CD14-positive monocyte (primary cell): ENCODE measurements at regions not wholly inside any gene's neighbourhood (a gene's known extent, or its start where the extent isn't known, plus 50 kb on each side); places are given as distances from the start of the nearest gene placed in this dataset.

Experiments
- DNase-seq, 3 donors: peaks; one replicate each; pipeline ENCODE4 v3.0.0-alpha.2; 2011 to 2022
- H2AFZ ChIP-seq: 2 replicates; pipeline ENCODE4 v1.6.0; 2012; ENCODE audit warnings: mild to moderate bottlenecking, low read depth, low read length, inconsistent platforms; ENCODE audit not compliant: insufficient read depth, poor library complexity, severe bottlenecking
- H3K27ac ChIP-seq, 2 donors: 1 replicate in 1 of 2; 2 replicates in 1 of 2; pipeline ENCODE4 v1.5.1; 2012 to 2013; ENCODE audit warnings: low read length in 2 of 2, control low read depth in 1 of 2, inconsistent platforms in 1 of 2, low read depth in 1 of 2, mild to moderate bottlenecking in 1 of 2
- H3K27me3 ChIP-seq, 2 donors: one replicate each; pipeline versions ENCODE4 v1.6.0 to v1.6.1; 2011 to 2013; ENCODE audit warnings: low read length in 2 of 2; ENCODE audit not compliant: control insufficient read depth in 2 of 2, insufficient read depth in 2 of 2
- H3K36me3 ChIP-seq, 2 donors: replicated peaks in 1 of 2; 1 replicate in 1 of 2; 2 replicates in 1 of 2; pipeline versions ENCODE4 v1.5.1 to v1.6.1; 2012 to 2013; ENCODE audit warnings: low read length in 2 of 2, control low read depth in 1 of 2, inconsistent platforms in 1 of 2, mild to moderate bottlenecking in 1 of 2; ENCODE audit not compliant: insufficient read depth in 2 of 2, control insufficient read depth in 1 of 2
- H3K4me1 ChIP-seq, 2 donors: 1 replicate in 1 of 2; 2 replicates in 1 of 2; pipeline versions ENCODE4 v1.5.1 to v1.6.1; 2012 to 2013; ENCODE audit warnings: low read length in 2 of 2, control low read depth in 1 of 2, inconsistent platforms in 1 of 2, mild to moderate bottlenecking in 1 of 2, moderate library complexity in 1 of 2; ENCODE audit not compliant: insufficient read depth in 2 of 2, control insufficient read depth in 1 of 2
- H3K4me2 ChIP-seq: replicated peaks from 2 replicates; pipeline ENCODE3; 2012; ENCODE audit warnings: low read length, moderate library complexity, mild to moderate bottlenecking; ENCODE audit not compliant: poor library complexity, severe bottlenecking; ENCODE audit errors: extremely low read depth
- H3K4me3 ChIP-seq, 3 experiments: fragments of 200-600 bp in 1 of 3; sonication (generic) in 1 of 3; replicated peaks in 1 of 3; 1 replicate in 2 of 3; 2 replicates in 1 of 3; pipeline ENCODE4 v1.5.1; 2011 to 2013; ENCODE audit warnings: low read length in 3 of 3, mild to moderate bottlenecking in 3 of 3, control low read depth in 2 of 3, low read depth in 2 of 3, inconsistent platforms in 1 of 3, moderate library complexity in 1 of 3
- H3K79me2 ChIP-seq: 2 replicates; pipeline ENCODE4 v1.6.0; 2012; ENCODE audit warnings: mild to moderate bottlenecking, control low read depth, inconsistent platforms, low read length, moderate library complexity; ENCODE audit not compliant: insufficient read depth
- H3K9ac ChIP-seq: 2 replicates; pipeline ENCODE4 v1.6.0; 2017; ENCODE audit warnings: low read length, mild to moderate bottlenecking; ENCODE audit not compliant: insufficient read depth, poor library complexity, severe bottlenecking
- H3K9me3 ChIP-seq, 2 donors: replicated peaks in 1 of 2; 1 replicate in 1 of 2; 2 replicates in 1 of 2; pipeline versions ENCODE4 v1.5.1 to v1.6.1; 2012 to 2013; ENCODE audit warnings: low read length in 2 of 2, control low read depth in 1 of 2; ENCODE audit not compliant: control insufficient read depth in 1 of 2, insufficient read depth in 1 of 2
- H4K20me1 ChIP-seq: 2 replicates; pipeline ENCODE4 v1.6.0; 2012; ENCODE audit warnings: mild to moderate bottlenecking, low read length, control low read depth, moderate library complexity; ENCODE audit not compliant: insufficient read depth
- H3K27ac Mint-ChIP-seq, 7 donors: one replicate each; pipeline ENCODE4 v1.8.0; 2020; ENCODE audit warnings: mild to moderate bottlenecking in 7 of 7, mixed read lengths in 7 of 7, moderate library complexity in 6 of 7, inconsistent platforms in 2 of 7
- H3K27me3 Mint-ChIP-seq, 3 donors: one replicate each; pipeline ENCODE4 v1.8.0; 2021 to 2022; ENCODE audit warnings: low read depth in 3 of 3, mild to moderate bottlenecking in 3 of 3, mixed read lengths in 3 of 3, moderate library complexity in 3 of 3, inconsistent platforms in 1 of 3
- H3K36me3 Mint-ChIP-seq, 2 donors: one replicate each; pipeline ENCODE4 v1.8.0; 2020; ENCODE audit warnings: mixed read lengths in 2 of 2, inconsistent platforms in 1 of 2, mild to moderate bottlenecking in 1 of 2
- H3K4me1 Mint-ChIP-seq: one replicate; pipeline ENCODE4 v1.8.0; 2020; ENCODE audit warnings: mild to moderate bottlenecking, mixed read lengths
- H3K4me3 Mint-ChIP-seq, 2 donors: one replicate each; pipeline ENCODE4 v1.8.0; 2020; ENCODE audit warnings: mild to moderate bottlenecking in 2 of 2, mixed read lengths in 2 of 2, moderate library complexity in 1 of 2
- H3K9me3 Mint-ChIP-seq, 7 donors: one replicate each; pipeline ENCODE4 v1.8.0; 2020 to 2022; ENCODE audit warnings: mixed read lengths in 7 of 7, mild to moderate bottlenecking in 6 of 7, moderate library complexity in 6 of 7, inconsistent platforms in 2 of 7
- WGBS: methylation state at CpG from one replicate; pipeline ENCODE4 v1.1.5; 2013; ENCODE audit warnings: missing lambda C conversion rate; ENCODE audit not compliant: insufficient coverage; 5-methylcytosine and 5-hydroxymethylcytosine counted together
- intact Hi-C, 2 donors: fragments of 100-400 bp; cut with micrococcal nuclease; formaldehyde crosslinking; loops; one replicate each; pipeline versions ENCODE4 v1.15.0 to v1.15.1; 2023
- TF ChIP-seq, protein P1 (sequence below): fragments of 200-600 bp; IDR thresholded peaks from one replicate; pipeline ENCODE4 v1.8.0; 2022; ENCODE audit warnings: antibody characterized with exemption, mild to moderate bottlenecking

DNA sequence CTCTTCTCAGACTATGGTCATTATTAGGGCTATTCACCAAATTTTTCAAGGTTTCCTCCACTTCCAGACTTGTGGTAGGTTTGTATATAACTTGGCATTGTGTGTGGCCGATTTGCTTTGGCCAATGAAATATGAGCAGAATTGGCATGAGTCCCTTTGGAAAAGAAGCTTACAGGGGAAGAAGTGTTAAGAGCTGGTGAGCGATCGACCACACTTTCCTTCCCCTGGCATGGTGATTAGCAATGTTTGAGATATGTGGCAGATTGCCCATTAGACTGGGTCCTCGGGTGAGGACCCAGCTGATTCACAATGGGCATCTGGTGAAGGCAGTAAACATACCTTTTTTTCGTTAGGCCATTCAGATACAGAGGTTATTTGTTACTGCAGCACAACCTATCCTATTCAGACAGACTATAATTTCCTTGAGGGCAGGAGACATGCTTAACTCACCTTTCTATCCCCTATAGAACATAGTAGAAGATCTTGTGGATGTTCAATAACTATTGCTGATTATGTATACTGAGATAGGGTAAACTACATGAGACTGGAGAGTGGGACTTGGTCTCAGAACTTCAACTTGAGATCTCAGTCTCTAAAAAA is 62.8 kb upstream of the KLF9 start:
- 100% methylated on average over 3 of the region's 5 CpGs for WGBS
- Histone ChIP-seq H3K4me2 (no peak overlapping the region), H3K9ac (no peak overlapping the region), H3K4me1 (no peaks in the 10 kb centered on the region), H4K20me1 (no peaks in the 10 kb centered on the region), H3K79me2 (no peaks in the 10 kb centered on the region), H3K36me3 (no peaks in the 10 kb centered on the region), H3K4me3 (no peak overlapping the region), H3K27ac (no peak overlapping the region), H3K27me3 (no peaks in the 10 kb centered on the region), H3K9me3 (no peaks in the 10 kb centered on the region), H2AFZ (no peak overlapping the region)
- Mint-ChIP-seq H3K27me3 (peaks cover 0 to 2% (median 0%) of the 10 kb centered on the region in 3 donors), H3K4me3 (no peak overlapping the region), H3K4me1 (no peaks in the 10 kb centered on the region), H3K9me3 (no peaks in the 10 kb centered on the region), H3K27ac (no peak overlapping the region), H3K36me3 (no peaks in the 10 kb centered on the region)
- no peak for DNase-seq
- TF ChIP-seq, protein P1, sequence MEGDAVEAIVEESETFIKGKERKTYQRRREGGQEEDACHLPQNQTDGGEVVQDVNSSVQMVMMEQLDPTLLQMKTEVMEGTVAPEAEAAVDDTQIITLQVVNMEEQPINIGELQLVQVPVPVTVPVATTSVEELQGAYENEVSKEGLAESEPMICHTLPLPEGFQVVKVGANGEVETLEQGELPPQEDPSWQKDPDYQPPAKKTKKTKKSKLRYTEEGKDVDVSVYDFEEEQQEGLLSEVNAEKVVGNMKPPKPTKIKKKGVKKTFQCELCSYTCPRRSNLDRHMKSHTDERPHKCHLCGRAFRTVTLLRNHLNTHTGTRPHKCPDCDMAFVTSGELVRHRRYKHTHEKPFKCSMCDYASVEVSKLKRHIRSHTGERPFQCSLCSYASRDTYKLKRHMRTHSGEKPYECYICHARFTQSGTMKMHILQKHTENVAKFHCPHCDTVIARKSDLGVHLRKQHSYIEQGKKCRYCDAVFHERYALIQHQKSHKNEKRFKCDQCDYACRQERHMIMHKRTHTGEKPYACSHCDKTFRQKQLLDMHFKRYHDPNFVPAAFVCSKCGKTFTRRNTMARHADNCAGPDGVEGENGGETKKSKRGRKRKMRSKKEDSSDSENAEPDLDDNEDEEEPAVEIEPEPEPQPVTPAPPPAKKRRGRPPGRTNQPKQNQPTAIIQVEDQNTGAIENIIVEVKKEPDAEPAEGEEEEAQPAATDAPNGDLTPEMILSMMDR = no peak
- intact Hi-C loops = no loop called here

DNA sequence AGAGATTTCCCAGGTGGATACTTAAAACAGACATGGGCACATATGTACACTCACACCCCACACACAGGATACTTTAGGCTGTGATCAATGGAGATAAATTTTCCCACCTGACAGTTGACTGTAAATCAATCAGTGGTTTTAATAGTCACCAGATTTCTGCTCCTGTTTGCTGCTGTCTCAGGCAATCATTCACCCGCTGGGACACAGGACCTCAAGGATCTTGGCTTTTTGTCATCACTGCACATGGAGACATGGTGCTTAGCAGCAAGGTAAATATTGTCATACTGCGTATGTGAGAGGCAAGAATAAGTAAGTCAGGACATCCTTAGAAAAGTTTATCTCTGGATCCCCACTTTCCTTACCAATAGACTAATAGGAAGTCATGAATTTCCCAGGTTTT is 60.8 kb upstream of the KLF9 start:
- DNase-seq = no peak
- TF ChIP-seq, protein P1 = no peak
- no peaks in the 10 kb centered on the region for H4K20me1 ChIP-seq
- H3K9ac ChIP-seq = no peak overlapping the region
- H3K9me3 Mint-ChIP-seq = no peaks in the 10 kb centered on the region
- H3K4me1 ChIP-seq = no peaks in the 10 kb centered on the region
- H3K4me3 ChIP-seq = no peak overlapping the region
- no peak overlapping the region for H3K4me3 Mint-ChIP-seq
- WGBS = 89% methylated on average over 1 of the region's 2 CpGs
- H3K79me2 ChIP-seq = no peaks in the 10 kb centered on the region
- no peak overlapping the region for H3K4me2 ChIP-seq
- no peak overlapping the region for H3K27ac Mint-ChIP-seq
- no peaks in the 10 kb centered on the region for H3K27me3 ChIP-seq
- no peaks in the 10 kb centered on the region for H3K9me3 ChIP-seq
- no peak overlapping the region for H3K27ac ChIP-seq
- H3K4me1 Mint-ChIP-seq = peaks cover 2% of the 10 kb centered on the region
- no peaks in the 10 kb centered on the region for H3K36me3 ChIP-seq
- intact Hi-C loops = no loop called here
- peaks cover 0 to 2% (median 2%) of the 10 kb centered on the region in 3 donors for H3K27me3 Mint-ChIP-seq
- no peaks in the 10 kb centered on the region for H3K36me3 Mint-ChIP-seq
- no peak overlapping the region for H2AFZ ChIP-seq
